ENCODE measurements at regions not wholly inside any gene's neighbourhood (a gene's known extent, or its start where the extent isn't known, plus 50 kb on each side); places are given as distances from the start of the nearest gene placed in this dataset.

DNA sequence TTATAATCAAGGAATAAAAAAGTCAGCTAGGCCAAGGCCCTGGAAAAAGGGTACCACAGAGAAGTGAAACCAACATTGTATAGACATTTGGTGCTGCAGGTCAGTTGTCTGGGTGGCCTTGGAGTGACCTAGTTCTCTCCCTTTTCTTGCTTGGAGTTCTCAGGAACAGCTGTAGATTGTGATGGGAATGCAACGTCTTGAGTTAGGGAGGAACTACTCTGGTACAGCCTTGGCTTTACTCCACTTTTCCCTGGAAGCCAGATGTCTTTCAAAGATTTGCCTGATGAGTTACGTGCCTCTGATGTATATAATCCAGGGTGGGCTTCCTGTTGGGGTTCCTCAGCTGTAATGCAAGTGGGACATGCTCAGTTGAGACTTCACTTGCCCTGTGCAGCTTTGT lies 694.7 kb downstream of the HTR1B start:
- TF ChIP-seq EZH2phosphoT487 (IDR thresholded peaks at IDR 0.05; ENCODE audit: low read depth, severe bottlenecking, unreplicated experiment), result no peak
- TF ChIP-seq, protein P1, sequence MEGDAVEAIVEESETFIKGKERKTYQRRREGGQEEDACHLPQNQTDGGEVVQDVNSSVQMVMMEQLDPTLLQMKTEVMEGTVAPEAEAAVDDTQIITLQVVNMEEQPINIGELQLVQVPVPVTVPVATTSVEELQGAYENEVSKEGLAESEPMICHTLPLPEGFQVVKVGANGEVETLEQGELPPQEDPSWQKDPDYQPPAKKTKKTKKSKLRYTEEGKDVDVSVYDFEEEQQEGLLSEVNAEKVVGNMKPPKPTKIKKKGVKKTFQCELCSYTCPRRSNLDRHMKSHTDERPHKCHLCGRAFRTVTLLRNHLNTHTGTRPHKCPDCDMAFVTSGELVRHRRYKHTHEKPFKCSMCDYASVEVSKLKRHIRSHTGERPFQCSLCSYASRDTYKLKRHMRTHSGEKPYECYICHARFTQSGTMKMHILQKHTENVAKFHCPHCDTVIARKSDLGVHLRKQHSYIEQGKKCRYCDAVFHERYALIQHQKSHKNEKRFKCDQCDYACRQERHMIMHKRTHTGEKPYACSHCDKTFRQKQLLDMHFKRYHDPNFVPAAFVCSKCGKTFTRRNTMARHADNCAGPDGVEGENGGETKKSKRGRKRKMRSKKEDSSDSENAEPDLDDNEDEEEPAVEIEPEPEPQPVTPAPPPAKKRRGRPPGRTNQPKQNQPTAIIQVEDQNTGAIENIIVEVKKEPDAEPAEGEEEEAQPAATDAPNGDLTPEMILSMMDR (IDR thresholded peaks at IDR 0.05; ENCODE audit: poor library complexity), result no peak
- no peak for TF ChIP-seq EZH2 (IDR thresholded peaks at IDR 0.05; ENCODE audit: borderline replicate concordance)

Measured in hepatocyte (in vitro differentiated cells).